GM21367 (cell line): ENCODE measurements at regions not wholly inside any gene's neighbourhood (a gene's known extent, or its start where the extent isn't known, plus 50 kb on each side); places are given as distances from the start of the nearest gene placed in this dataset.
"Not testable (repeated sequence)": the region's sequence is repeated elsewhere in the genome, so short reads cannot be mapped to it uniquely, and the experiment has no call there.

ENCODE experiments used
- ATAC-seq: cut with Tn5 transposase; IDR thresholded peaks from one replicate; pipeline ENCODE4 v1.9.1; 2021; ENCODE audit not compliant: unreplicated experiment

DNA sequence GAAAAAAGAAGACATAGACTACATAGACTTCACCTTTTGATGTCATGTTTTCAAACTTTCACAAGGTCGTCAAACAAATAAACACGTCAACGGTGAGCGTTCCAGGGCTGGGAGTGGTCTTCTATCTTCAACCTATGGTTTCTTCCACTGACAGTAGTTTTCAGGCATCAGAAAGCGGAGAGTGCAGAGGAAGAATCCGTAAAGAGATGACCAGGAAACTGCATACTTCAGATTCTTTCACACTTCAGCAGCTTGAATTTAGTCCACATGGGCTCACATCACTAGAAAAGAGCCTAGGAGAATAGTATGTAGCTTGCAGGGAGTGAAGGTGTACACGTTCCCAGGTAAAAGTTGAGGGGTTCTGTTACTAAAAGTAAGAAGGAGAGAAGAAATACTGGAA is 58.5 kb downstream of the NPY1R start:
- ATAC-seq = no peak

DNA sequence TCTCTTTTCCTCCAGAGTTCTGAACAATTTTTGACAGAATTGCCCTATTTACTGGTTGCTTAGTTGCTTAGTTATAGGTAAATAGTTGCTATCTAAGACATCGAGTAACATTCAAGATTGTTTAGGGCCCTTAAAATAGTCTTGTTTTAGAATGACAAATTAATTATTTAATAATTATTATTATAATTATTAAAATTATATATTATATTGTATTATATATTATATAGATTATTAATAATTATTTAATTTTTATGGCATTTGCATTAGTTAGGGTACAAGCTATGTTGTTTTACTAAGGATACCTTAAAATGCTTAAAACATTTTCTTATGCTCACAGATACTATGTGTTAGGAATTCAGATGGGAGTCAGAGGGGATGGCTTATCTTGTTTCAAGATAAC is 59.2 kb downstream of the NPY1R start:
- no peak for ATAC-seq

DNA sequence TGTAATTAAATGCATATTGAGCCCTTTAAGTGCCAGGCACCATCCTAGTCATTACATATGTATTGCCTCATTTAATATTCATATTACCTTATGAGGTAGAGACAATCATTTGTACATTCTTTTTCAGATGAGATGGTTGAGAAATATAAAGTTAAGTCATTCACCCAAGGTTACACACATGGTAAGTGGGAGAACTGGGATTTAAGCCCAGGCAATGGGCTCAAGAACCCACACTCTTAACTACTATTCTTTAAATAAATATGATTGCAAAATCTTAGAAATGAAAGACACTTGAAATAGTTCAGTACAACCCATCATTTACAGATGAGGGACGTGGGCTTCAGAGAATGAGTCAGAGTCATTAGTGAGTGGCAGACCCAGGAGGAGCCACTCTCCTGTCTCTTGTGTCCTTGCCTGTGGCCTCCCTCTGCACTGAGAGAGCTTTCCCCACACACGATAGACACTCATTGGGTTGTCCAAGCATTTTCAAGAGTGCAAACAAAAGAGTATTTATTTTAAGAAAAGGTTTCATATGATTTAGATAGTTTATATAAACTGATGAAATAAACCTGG is 60.8 kb downstream of the NPY1R start:
- ATAC-seq = no peak

DNA sequence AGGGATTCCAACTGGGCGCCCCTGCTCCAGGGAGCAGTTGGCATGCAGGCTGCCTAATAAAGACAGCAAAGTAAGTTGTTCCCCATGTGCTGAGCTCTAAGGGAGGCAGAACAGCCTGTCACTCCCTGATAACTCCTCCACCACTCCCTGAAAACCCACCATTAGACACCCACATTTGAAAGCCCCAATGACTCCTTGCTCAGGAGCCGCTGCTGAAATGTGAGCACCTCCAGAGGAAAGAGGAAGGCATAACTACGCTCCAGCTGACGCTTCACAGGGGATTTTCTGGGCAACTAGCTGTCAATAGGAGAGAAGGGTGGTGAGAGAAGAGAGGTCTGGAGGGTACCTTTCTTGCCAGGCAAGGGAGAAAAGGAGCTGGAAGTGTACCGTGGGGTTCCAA is 62.5 kb downstream of the NPY1R start:
- no peak for ATAC-seq

DNA sequence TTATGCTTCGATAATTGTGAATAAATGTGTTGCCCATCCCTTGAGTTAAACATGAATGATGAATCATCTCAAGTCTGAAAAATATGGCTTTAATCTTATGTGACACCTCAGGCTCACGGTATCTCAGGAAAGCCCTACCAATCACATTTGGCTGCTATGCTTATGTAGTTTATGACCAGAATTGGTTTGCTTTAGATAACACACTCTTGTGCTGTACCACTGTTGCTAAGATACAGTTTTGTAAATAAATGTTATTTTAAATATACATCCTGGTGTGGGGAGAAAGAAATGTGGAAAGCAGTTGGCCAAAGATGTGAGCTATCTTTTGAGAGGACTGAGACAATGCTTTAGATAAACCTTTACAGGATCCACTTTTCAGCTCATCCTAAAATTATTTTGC is 63.2 kb downstream of the NPY1R start:
- no peak for ATAC-seq

DNA sequence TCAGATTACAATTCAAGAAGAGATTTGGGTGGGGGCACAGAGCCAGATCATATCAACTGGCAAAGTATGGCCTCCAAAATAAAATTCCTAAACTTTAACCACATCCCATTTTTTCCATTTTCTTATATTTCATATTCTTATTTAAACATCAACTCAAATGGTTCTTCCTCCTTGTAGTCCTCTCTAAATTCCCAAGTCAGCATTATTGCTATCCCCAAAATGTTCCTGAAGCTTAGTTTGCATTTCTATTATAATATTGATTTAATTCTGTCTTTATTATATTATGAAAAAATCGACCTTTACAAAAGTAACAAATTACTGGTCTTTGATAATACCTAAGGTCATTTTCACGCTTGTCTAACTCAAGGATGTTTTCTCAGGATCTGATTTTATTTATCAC is 67.5 kb downstream of the NPY1R start:
- ATAC-seq = no peak

DNA sequence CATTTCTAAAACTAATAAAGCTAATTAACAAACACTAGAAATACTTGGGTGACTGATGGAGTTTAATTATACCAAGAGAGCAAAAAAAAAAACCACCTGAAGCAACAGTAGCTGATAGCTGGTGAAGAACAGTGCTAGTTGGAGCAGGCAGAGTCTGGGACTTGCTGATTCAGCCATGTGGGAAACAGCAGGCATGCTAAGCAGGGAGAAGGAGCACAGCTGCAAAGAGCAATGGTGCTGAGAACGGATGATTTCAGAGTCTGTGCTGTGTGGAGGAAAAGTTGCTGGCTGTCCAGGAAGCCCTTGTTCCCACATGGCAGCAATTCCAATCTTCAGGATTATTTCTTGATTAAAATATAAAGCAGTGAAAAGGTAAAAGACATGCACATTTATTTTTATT is 68.8 kb downstream of the NPY1R start:
- no peak for ATAC-seq

DNA sequence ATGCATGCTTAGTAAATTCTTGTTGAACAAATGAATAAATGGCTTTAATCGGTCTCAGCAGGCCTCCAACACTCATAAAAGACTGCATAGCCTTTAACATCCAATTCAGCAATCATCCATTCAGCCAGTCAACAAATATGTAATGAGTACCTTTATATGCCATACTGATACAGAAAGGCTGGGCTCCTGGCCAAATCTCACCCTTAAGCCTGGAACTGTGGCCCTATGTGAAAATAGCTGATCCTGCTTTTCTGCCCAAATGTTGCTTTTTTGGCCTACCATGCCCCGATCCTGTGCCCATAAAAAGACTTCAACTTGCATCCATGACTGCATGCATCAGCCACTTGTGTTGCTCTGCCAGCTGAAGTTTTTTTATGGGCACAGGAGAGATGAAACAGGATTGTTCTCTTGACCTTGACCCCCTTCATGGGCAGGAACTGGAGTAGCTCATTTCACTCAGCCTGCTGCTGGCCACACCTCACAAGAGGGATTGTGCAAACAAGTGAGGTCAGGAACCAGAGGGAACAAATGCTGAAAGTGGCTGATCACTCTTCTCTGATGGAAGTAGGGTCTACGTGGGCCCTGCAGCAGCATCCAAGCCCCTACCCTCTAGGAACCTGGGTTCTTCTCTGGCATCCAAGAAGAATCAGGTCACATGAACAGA is 75.6 kb downstream of the NPY1R start:
- ATAC-seq = no peak

DNA sequence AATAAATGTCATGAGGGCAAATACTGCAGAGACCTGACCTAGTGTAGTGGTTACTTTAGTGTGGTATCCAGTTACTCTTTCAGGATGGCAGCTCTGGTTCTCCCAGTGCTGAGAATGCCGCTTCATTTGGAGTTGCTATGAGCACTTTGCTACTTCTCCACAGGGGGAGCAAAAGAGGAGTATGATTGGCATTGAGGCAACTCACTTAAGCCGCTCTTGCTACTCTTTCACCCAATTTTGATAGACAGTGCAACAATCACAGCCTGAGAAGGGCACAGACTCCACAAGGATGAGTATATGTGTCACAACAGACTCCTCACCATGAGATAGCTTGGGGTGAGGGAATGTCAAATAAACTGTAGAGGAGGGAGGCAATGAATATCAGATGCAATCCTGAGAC is 81.2 kb downstream of the NPY1R start:
- ATAC-seq = no peak

DNA sequence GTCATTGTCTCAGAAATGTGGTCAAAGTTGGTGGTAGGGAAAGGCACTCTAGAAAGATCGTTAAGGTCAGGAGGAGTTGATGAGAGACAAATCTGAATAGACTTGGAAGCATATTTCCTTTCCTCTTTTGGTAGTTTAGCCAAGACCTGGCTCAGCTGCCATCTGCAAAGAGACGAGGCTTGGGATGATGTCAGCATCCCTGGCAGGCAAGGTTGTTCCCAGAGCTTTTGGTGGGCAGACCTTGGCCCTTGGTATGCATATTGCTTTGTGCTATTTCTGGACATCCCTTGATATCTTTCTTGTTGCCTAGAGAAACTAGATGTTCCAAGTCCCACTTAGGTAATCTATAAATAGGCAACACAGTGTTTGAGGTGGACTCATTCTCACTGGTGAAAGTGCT is 82.4 kb upstream of the NAF1 start:
- ATAC-seq = no peak

DNA sequence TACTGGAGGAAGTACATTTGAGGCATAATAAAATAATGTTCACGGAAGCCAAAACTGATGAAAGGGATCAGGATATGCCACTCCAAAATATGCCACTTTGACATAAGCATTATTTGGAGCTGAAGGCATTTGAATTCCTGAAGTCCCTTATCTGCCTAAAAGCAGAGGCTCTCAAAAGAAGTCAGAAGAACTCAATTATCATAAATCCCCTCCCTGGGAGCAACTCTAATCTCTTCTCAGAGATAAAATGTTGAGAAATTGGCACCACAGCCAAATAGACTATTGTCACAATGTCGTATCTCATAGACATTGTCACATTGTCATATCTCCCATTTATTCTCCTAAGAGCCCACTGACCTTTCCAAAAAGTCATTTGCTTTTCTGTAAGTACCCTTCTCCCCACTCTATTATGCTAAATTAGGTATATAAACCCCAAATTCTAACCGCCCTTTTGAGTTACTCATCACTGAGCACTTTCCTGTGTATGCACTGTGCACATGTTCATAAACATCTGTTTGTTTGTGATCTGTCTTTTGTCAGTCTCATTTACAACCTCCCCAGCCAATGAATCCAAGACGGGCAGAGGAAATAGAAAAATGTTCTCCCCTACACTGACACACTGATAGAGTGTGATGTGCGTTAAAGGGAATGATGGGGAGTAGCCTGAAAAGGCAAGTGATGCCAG is 78.5 kb upstream of the NAF1 start:
- ATAC-seq = no peak

DNA sequence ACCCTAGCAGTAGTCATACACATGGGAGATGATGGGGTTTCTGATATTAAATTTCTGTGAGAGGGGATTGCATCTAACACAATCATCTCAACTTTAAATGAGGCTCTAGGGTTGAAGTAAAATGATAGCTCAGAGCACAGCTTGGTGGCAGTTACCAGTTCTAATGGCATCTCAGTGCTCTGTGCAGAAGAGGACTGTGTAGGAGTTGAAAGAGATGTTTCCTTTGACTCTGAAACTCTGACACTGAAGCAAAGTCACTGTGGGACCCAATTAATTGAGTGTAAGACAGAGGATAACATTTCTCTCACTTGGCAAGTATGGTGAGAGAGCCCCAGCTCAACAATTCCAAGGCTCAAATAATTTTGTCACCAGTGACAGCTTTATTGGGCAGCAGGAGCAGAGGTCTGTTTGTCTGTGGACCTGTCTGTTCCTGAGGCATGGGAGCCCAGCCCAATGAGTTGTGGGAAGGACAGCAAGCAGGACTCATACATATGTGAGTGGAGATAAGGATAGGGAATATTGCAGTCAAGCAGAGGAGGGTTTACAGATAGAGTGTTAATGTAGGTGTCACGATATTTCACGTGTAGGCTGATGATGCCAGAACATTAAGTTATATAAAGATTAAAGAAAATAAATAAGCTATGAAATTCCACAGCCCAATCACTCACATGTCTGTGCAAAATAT is 76.7 kb upstream of the NAF1 start:
- ATAC-seq = peak; percentile 44

DNA sequence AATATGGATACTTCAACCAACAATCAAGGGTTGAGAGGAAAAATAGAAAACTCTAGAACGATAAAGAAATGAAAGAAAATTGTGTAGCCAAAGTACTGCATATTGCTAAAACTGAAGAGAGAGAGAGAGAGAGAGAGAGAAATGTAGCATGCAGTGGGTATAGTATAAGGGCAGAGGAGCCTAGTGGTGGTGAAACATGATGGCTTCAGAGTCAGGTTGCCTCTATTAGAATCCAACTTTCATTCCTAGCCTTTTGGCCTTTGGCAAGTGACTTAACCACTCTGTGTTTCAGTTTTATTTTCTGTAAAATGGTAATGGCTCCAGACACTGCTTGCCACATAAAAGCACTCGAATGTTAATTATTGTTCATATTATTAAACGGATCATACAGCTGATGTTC is 71.2 kb upstream of the NAF1 start:
- no peak for ATAC-seq

DNA sequence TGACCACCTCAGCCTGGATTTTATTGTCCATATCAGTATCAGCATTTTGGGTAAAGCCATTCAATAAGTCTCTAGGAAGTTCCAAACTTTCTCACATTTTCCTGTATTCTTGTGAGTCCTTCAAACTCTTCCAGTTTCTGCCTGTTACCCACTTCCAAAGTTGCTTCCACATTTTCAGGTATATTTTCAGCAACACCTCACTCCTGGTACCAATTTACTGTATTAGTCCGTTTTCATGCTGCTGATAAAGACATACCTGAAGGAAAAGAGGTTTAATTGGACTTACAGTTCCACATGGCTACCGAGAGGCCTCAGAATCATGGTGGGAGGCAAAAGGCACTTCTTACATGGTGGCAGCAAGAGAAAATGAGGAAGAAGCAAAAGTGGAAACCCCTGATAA is 69.7 kb upstream of the NAF1 start:
- not testable (repeated sequence) for ATAC-seq

DNA sequence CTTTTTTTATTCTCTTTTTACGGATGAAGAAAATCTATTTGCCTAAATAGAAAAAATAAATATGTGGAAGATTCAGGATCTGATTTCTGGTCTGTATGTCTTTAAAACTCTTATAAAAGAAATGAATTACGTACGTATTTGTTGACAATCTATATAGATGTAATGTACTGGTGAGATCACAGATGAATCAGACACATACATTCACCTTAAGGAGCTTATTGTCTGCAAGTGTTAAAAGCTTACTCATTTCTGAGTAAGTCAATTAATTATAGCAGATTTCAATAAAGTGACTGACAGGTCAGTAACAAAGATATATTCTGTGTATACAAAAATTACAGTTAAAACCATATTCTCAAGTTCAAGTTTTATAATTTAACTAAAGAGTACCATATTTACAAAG is 66.6 kb upstream of the NAF1 start:
- no peak for ATAC-seq

DNA sequence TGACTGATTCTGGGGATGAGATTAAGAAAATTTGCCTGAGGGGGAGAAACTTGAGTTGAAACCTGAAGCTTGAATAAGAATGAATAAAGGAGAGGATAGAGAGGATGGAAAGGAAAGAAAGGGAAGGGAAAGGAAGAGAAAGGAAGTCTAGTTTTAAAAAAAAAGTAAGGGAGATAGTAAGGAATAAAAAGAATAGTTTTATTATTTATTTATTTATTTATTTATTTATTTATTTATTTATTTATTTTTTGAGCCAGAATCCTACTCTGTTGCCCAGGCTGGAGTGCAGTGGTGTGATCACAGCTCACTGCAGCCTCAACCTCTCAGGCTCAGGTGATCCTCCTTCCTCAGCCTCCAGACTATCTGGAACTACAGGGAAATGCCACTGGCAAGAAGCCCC is 62.0 kb upstream of the NAF1 start:
- ATAC-seq = no peak

DNA sequence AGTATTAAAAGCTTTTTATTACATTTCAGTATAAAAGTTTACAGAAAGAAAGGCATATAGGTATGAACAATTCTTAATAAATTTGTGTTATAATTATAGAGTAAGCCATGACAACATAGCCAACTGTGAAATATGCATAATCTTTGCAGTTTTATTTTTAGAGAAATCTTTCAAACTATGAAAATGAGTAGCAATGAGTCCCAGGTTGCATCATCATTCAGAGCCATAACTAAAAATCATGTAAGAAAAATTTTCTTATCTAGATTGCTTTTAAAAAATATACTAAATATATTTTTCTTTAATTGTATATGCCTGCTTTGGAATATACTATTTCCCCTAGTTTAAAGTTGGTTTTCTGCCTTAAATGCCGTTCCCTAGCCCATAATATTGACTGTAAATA is 54.8 kb upstream of the NAF1 start:
- ATAC-seq = no peak

DNA sequence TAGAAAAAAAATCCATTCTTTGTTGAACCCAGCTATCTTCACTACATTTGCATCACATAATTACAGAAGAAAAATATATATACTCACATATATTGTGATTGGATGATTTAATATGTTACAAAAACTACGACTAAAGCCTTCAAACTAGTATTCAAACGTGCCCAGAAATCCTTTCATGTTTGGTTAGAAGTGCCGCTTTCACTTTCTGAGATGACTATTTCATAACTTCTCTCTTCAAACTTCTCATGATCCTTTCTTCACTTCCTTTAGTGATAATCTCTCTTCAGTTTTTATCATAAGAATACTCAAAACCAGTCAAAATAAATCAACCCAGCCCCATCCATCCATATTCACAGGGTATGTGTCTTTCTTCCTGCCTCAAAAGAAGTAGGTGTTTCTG is 50.8 kb upstream of the NAF1 start:
- no peak for ATAC-seq
